Activated naive CD8-positive, alpha-beta T cell treated with anti-CD3 and anti-CD28 coated beads, Interleukin-2, amount 50 U/mL, for 24 hours (primary cell): ENCODE measurements at regions not wholly inside any gene's neighbourhood (a gene's known extent, or its start where the extent isn't known, plus 50 kb on each side); places are given as distances from the start of the nearest gene placed in this dataset.

Experiments used
- ATAC-seq: fragments of 150-1000 bp; cut with Tn5 transposase; one replicate; pipeline ENCODE4 v1.10.0; 2021
- DNase-seq: peaks from one replicate; pipeline ENCODE4 v3.0.0; 2021
- H3K27ac Mint-ChIP-seq: one replicate; pipeline ENCODE4 v1.8.0; 2021; ENCODE audit warnings: mild to moderate bottlenecking, mixed read lengths
- H3K27me3 Mint-ChIP-seq: one replicate; pipeline ENCODE4 v1.8.0; 2021; ENCODE audit warnings: mixed read lengths
- H3K36me3 Mint-ChIP-seq: one replicate; pipeline ENCODE4 v1.8.0; 2021; ENCODE audit warnings: low read depth, mixed read lengths
- H3K4me1 Mint-ChIP-seq: one replicate; pipeline ENCODE4 v1.8.0; 2021; ENCODE audit warnings: mixed read lengths
- H3K4me3 Mint-ChIP-seq: one replicate; pipeline ENCODE4 v1.8.0; 2021; ENCODE audit warnings: mild to moderate bottlenecking, moderate library complexity, mixed read lengths
- H3K9me3 Mint-ChIP-seq: one replicate; pipeline ENCODE4 v1.8.0; 2021; ENCODE audit warnings: mixed read lengths

- H3K4me3 Mint-ChIP-seq: no peak overlapping the region
- H3K27me3 Mint-ChIP-seq: peaks cover 20% of the 10 kb centered on the region
- no peaks in the 10 kb centered on the region for H3K4me1 Mint-ChIP-seq
Measured at GRCh38 chr16:24471561-24472350, 67.6 kb upstream of the RBBP6 start.

GRCh38 chr16:24477492-24477891 lies 61.9 kb upstream of the RBBP6 start:
- Mint-ChIP-seq H3K9me3 (peaks cover 23% of the 10 kb centered on the region), H3K36me3 (no peaks in the 10 kb centered on the region), H3K27me3 (peaks cover 10% of the 10 kb centered on the region), H3K27ac (no peak overlapping the region), H3K4me1 (no peaks in the 10 kb centered on the region), H3K4me3 (no peak overlapping the region)
- DNase-seq (no peak), ATAC-seq (no peak)

More at GRCh38 chr16:24471561-24472350, 67.6 kb upstream of the RBBP6 start:
- ATAC-seq: no peak
- DNase-seq: no peak
- Mint-ChIP-seq H3K27ac (no peak overlapping the region), H3K9me3 (peaks cover 23% of the 10 kb centered on the region), H3K36me3 (no peaks in the 10 kb centered on the region)

GRCh38 chr16:24478401-24478800 lies 61.0 kb upstream of the RBBP6 start:
- Mint-ChIP-seq H3K4me1 (no peaks in the 10 kb centered on the region), H3K9me3 (peaks cover 24% of the 10 kb centered on the region), H3K4me3 (no peak overlapping the region), H3K27me3 (peaks cover 6% of the 10 kb centered on the region), H3K27ac (no peak overlapping the region), H3K36me3 (no peaks in the 10 kb centered on the region)
- ATAC-seq (no peak), DNase-seq (no peak)

GRCh38 chr16:24482681-24483202 lies 56.6 kb upstream of the RBBP6 start:
- Mint-ChIP-seq H3K27ac (no peak overlapping the region), H3K4me1 (no peaks in the 10 kb centered on the region), H3K4me3 (no peak overlapping the region), H3K36me3 (no peaks in the 10 kb centered on the region), H3K9me3 (peaks cover 4% of the 10 kb centered on the region), H3K27me3 (peaks cover 4% of the 10 kb centered on the region)
- ATAC-seq: no peak
- no peak for DNase-seq

GRCh38 chr16:24488045-24488444 lies 51.3 kb upstream of the RBBP6 start:
- Mint-ChIP-seq H3K4me3 (no peak overlapping the region), H3K36me3 (no peaks in the 10 kb centered on the region), H3K4me1 (no peaks in the 10 kb centered on the region), H3K27me3 (peaks cover 14% of the 10 kb centered on the region), H3K9me3 (no peaks in the 10 kb centered on the region), H3K27ac (no peak overlapping the region)
- no peak for ATAC-seq
- DNase-seq: no peak
